ENCODE measurements at regions not wholly inside any gene's neighbourhood (a gene's known extent, or its start where the extent isn't known, plus 50 kb on each side); places are given as distances from the start of the nearest gene placed in this dataset.

- H3K4me3 ChIP-seq, result no peak overlapping the region
- H3K4me1 ChIP-seq, result no peaks in the 10 kb centered on the region
- no peak for TF ChIP-seq CTCF (IDR thresholded peaks at IDR 0.05)
- DNase-seq, result no peak
- H3K9me3 ChIP-seq, result no peaks in the 10 kb centered on the region
- no peak for ATAC-seq
- H3K27ac ChIP-seq, result no peak overlapping the region
- no peaks in the 10 kb centered on the region for H3K27me3 ChIP-seq (ENCODE audit: low read depth)
- no peaks in the 10 kb centered on the region for H3K36me3 ChIP-seq
- intact Hi-C loops (cut with DNase I), result no loop called here
These were observed 210.6 kb upstream of the ADAMTSL1 start for GRCh38 chr9:18263377-18263776.

GRCh38 chr9:18268381-18268780 is 205.6 kb upstream of the ADAMTSL1 start:
- no peaks in the 10 kb centered on the region for H3K9me3 ChIP-seq
- ATAC-seq (no peak), DNase-seq (no peak)
- intact Hi-C loops (cut with DNase I), result no loop called here
- no peaks in the 10 kb centered on the region for H3K4me1 ChIP-seq
- no peaks in the 10 kb centered on the region for H3K36me3 ChIP-seq
- no peak overlapping the region for H3K4me3 ChIP-seq
- H3K27ac ChIP-seq, result no peak overlapping the region
- TF ChIP-seq CTCF (IDR thresholded peaks at IDR 0.05), result no peak
- no peaks in the 10 kb centered on the region for H3K27me3 ChIP-seq (ENCODE audit: low read depth)

GRCh38 chr9:18269561-18269960 is 204.4 kb upstream of the ADAMTSL1 start:
- Histone ChIP-seq H3K27me3 (ENCODE audit: low read depth) (no peaks in the 10 kb centered on the region), H3K4me1 (no peaks in the 10 kb centered on the region), H3K9me3 (no peaks in the 10 kb centered on the region), H3K27ac (no peak overlapping the region), H3K36me3 (no peaks in the 10 kb centered on the region), H3K4me3 (no peak overlapping the region)
- intact Hi-C loops (cut with DNase I), result no loop called here
- ATAC-seq, result no peak
- no peak for DNase-seq
- TF ChIP-seq CTCF (IDR thresholded peaks at IDR 0.05), result no peak

GRCh38 chr9:18274693-18275092 is 199.3 kb upstream of the ADAMTSL1 start:
- ATAC-seq (no peak), DNase-seq (no peak)
- Histone ChIP-seq H3K9me3 (no peaks in the 10 kb centered on the region), H3K27ac (no peak overlapping the region), H3K4me3 (no peak overlapping the region), H3K27me3 (ENCODE audit: low read depth) (no peaks in the 10 kb centered on the region), H3K4me1 (no peaks in the 10 kb centered on the region), H3K36me3 (no peaks in the 10 kb centered on the region)
- intact Hi-C loops (cut with DNase I), result no loop called here
- no peak for TF ChIP-seq CTCF (IDR thresholded peaks at IDR 0.05)

GRCh38 chr9:18275313-18275990 is 198.5 kb upstream of the ADAMTSL1 start:
- no peaks in the 10 kb centered on the region for H3K27me3 ChIP-seq (ENCODE audit: low read depth)
- H3K4me1 ChIP-seq, result no peaks in the 10 kb centered on the region
- DNase-seq (no peak), ATAC-seq (no peak)
- H3K27ac ChIP-seq, result no peak overlapping the region
- TF ChIP-seq CTCF (IDR thresholded peaks at IDR 0.05), result no peak
- no peaks in the 10 kb centered on the region for H3K36me3 ChIP-seq
- intact Hi-C loops (cut with DNase I), result no loop called here
- no peak overlapping the region for H3K4me3 ChIP-seq
- H3K9me3 ChIP-seq, result no peaks in the 10 kb centered on the region
